H1 (cell line): ENCODE measurements at regions not wholly inside any gene's neighbourhood (a gene's known extent, or its start where the extent isn't known, plus 50 kb on each side); places are given as distances from the start of the nearest gene placed in this dataset.

Experiments used
- CHD7 ChIP-seq: fragments of 300-600 bp; sonication (generic); IDR thresholded peaks from 2 replicates; pipeline ENCODE4 v1.7.1; 2012; ENCODE audit warnings: low read length, moderate library complexity, mild to moderate bottlenecking, inconsistent platforms; ENCODE audit not compliant: insufficient replicate concordance
- CREB1 ChIP-seq: IDR thresholded peaks from 2 replicates; pipeline ENCODE4 v1.6.1; 2012; ENCODE audit warnings: inconsistent platforms
- GABPA ChIP-seq: IDR thresholded peaks from 2 replicates; pipeline ENCODE4 v1.6.1; 2011; ENCODE audit warnings: mild to moderate bottlenecking, low read length, moderate library complexity, borderline replicate concordance; ENCODE audit not compliant: insufficient read depth
- HDAC2 ChIP-seq, 2 experiments: fragments of 300-600 bp in 1 of 2; sonication (generic) in 1 of 2; IDR thresholded peaks; 2 replicates each; pipeline ENCODE4 v1.6.1; 2011 to 2012; ENCODE audit warnings: low read depth in 2 of 2, low read length in 2 of 2, mild to moderate bottlenecking in 2 of 2, moderate library complexity in 2 of 2, borderline replicate concordance in 1 of 2, inconsistent platforms in 1 of 2
- SUZ12 ChIP-seq: fragments of 200-600 bp; sonication (generic); IDR thresholded peaks from 2 replicates; pipeline ENCODE4 v1.6.1; 2012; ENCODE audit warnings: mild to moderate bottlenecking, inconsistent platforms, low read length, moderate library complexity, mixed read lengths
- ZNF274 ChIP-seq: IDR thresholded peaks from 2 replicates; pipeline ENCODE4 v1.7.0; 2012; ENCODE audit warnings: low read length, borderline replicate concordance; ENCODE audit errors: extremely low read depth

- TF ChIP-seq CHD7 = no peak
- TF ChIP-seq ZNF274 = no peak
- no peak for TF ChIP-seq GABPA
- TF ChIP-seq SUZ12 = no peak
- no peak for TF ChIP-seq HDAC2 (IDR thresholded peaks at IDR 0.05; ENCODE audit: borderline replicate concordance in 1 of 2, low read depth in 2 of 2, low read length in 2 of 2)
- no peak for TF ChIP-seq CREB1
Measured at GRCh38 chr13:64223016-64223415, 2807.4 kb upstream of the PCDH20 start (continued).
